ENCODE measurements at regions not wholly inside any gene's neighbourhood (a gene's known extent, or its start where the extent isn't known, plus 50 kb on each side); places are given as distances from the start of the nearest gene placed in this dataset.

GRCh38 chr18:34978953-34979608 is 62.1 kb upstream of the MAPRE2 start:
- TF ChIP-seq CTCF (conservative IDR thresholded peaks at IDR 0.05; ENCODE audit: low read length) (no peak), EZH2phosphoT487 (IDR thresholded peaks at IDR 0.05; ENCODE audit: borderline replicate concordance, low read depth, low read length) (no peak)
